MCF 10A (cell line): ENCODE measurements at regions not wholly inside any gene's neighbourhood (a gene's known extent, or its start where the extent isn't known, plus 50 kb on each side); places are given as distances from the start of the nearest gene placed in this dataset.
A peak's percentile ranks its signal among the peaks of the same experiment; 100 is the strongest.

Experiments used
- BruUV-seq: library from RNA; stranded (reverse); fragments of 400-500 nt; replicated peaks from 2 replicates; lab custom pipeline; 2021; lab: Mats Ljungman, UMichigan
- CTCF ChIA-PET: fragments of 300-600 bp; sonication (Branson Sonifier 250); formaldehyde crosslinking; extraction: SDS; loops from one replicate; lab custom pipeline; 2021; ENCODE audit warnings: antibody characterized with exemption, inconsistent platforms; lab: Yijun Ruan, JAX
- POLR2A ChIA-PET: fragments of 300-600, 350-650 bp; sonication (Branson Sonifier 250); formaldehyde crosslinking; extraction: SDS; loops from one replicate; lab custom pipeline; 2020; ENCODE audit warnings: antibody characterized with exemption, inconsistent platforms; lab: Yijun Ruan, JAX
- DNase-seq: peaks from one replicate; pipeline ENCODE4 v3.0.0-alpha.2; 2018; ENCODE audit not compliant: unreplicated experiment
- H3K27ac Mint-ChIP-seq: one replicate; pipeline ENCODE4 v1.8.0; 2022; ENCODE audit warnings: mild to moderate bottlenecking, low read depth, mixed read lengths; ENCODE audit not compliant: unreplicated experiment
- H3K27me3 Mint-ChIP-seq: one replicate; pipeline ENCODE4 v1.8.0; 2022; ENCODE audit warnings: mixed read lengths; ENCODE audit not compliant: insufficient read depth, unreplicated experiment
- H3K36me3 Mint-ChIP-seq: one replicate; pipeline ENCODE4 v1.8.0; 2022; ENCODE audit warnings: mild to moderate bottlenecking, moderate library complexity, mixed read lengths; ENCODE audit not compliant: insufficient read depth, unreplicated experiment
- H3K4me1 Mint-ChIP-seq: one replicate; pipeline ENCODE4 v1.8.0; 2022; ENCODE audit warnings: mixed read lengths; ENCODE audit not compliant: insufficient read depth, unreplicated experiment
- H3K4me3 Mint-ChIP-seq: one replicate; pipeline ENCODE4 v1.8.0; 2022; ENCODE audit warnings: mild to moderate bottlenecking, moderate library complexity, mixed read lengths; ENCODE audit not compliant: unreplicated experiment
- H3K9me3 Mint-ChIP-seq: one replicate; pipeline ENCODE4 v1.8.0; 2022; ENCODE audit warnings: mixed read lengths; ENCODE audit not compliant: unreplicated experiment
- intact Hi-C: fragments of 100-400 bp; cut with micrococcal nuclease; formaldehyde crosslinking; loops from 2 replicates; pipeline ENCODE4 v1.14.1; 2022
- TF ChIP-seq, protein P1 (sequence below): fragments of 200-600 bp; IDR thresholded peaks from one replicate; pipeline ENCODE4 v1.8.0; 2022; ENCODE audit warnings: antibody characterized with exemption, mild to moderate bottlenecking; ENCODE audit not compliant: unreplicated experiment

DNA sequence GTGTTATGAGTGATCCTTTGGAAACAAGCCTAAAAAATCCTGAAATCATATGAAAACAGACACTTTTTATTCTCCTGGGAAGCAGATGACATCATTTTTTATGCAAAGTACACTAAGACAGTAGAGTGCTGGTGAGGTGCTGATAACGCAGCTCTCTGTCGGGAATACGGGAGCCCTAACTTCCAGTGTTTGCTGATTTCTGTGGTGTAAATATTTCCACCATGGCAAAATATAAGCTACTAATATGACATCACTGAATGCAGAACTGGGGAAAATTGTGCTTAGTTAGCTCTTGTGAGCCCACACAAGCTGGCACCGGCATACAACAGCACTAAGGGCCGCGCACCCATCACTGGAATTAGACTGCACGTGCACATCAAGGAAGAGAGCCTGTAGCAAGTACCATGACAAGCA is 82.6 kb downstream of the FAM76B start:
- no peak for DNase-seq
- Mint-ChIP-seq H3K27ac (no peak overlapping the region), H3K9me3 (no peaks in the 10 kb centered on the region), H3K27me3 (no peaks in the 10 kb centered on the region), H3K4me1 (peaks cover 6% of the 10 kb centered on the region), H3K4me3 (no peak overlapping the region), H3K36me3 (no peaks in the 10 kb centered on the region)
- POLR2A ChIA-PET: no interaction called here
- intact Hi-C loops: no loop called here
- no TSS peak for BruUV-seq
- CTCF ChIA-PET: interaction anchor here (0.5 to 12.4 kb wide), 11 partner anchors 12 to 745 kb away, joined by 3 to 367 read pairs (median 4); partner anchors contain the start of gene SESN3
- TF ChIP-seq, protein P1, sequence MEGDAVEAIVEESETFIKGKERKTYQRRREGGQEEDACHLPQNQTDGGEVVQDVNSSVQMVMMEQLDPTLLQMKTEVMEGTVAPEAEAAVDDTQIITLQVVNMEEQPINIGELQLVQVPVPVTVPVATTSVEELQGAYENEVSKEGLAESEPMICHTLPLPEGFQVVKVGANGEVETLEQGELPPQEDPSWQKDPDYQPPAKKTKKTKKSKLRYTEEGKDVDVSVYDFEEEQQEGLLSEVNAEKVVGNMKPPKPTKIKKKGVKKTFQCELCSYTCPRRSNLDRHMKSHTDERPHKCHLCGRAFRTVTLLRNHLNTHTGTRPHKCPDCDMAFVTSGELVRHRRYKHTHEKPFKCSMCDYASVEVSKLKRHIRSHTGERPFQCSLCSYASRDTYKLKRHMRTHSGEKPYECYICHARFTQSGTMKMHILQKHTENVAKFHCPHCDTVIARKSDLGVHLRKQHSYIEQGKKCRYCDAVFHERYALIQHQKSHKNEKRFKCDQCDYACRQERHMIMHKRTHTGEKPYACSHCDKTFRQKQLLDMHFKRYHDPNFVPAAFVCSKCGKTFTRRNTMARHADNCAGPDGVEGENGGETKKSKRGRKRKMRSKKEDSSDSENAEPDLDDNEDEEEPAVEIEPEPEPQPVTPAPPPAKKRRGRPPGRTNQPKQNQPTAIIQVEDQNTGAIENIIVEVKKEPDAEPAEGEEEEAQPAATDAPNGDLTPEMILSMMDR: no peak

DNA sequence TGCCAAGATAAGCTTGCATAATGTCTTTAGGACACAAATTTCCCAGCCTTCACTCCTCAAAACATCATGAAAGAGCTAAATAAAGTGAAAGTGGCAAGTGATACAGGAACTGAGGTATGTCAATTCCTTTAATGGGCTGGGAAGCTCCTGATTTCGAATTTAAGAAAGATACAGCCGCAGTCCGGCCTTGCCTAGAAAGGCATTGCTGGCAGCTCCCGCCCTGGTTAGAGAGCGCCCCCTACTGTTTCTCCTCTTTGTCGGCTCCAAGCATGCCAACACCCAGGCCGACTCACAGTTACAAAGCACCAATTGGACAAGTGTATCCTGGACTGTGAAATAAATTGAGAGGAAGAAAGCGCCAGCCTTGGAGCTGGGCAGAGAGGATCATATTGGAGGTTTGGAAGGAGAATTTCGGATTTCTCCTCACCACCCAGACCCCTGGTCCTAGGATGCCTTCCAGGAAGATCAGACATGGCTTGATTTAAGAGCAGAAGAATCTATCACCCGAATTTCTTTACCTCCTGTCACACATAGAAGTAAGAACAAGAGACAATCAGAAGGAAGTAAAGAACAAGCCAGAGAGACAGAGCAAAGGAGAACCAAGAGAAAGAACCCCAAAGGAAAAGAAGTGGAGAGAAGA is 84.0 kb downstream of the FAM76B start:
- Mint-ChIP-seq H3K4me3 (no peak overlapping the region), H3K36me3 (no peaks in the 10 kb centered on the region), H3K4me1 (peaks cover 6% of the 10 kb centered on the region), H3K27ac (no peak overlapping the region), H3K9me3 (no peaks in the 10 kb centered on the region), H3K27me3 (no peaks in the 10 kb centered on the region)
- ChIA-PET POLR2A (interaction anchor here (0.8 to 2.0 kb wide), 8 partner anchors 28 to 554 kb away, joined by 3 to 16 read pairs (median 6); partner anchors contain the start of gene SESN3), CTCF (interaction anchor here (0.5 to 12.4 kb wide), 101 partner anchors 9 to 1094 kb away, joined by 3 to 367 read pairs (median 4); partner anchors contain the start of gene SESN3)
- intact Hi-C loops: loop anchor here (1.0 to 2.0 kb wide), 5 partner anchors 59 to 721 kb away; partner anchors contain the start of gene SESN3
- BruUV-seq: no TSS peak
- TF ChIP-seq, protein P1: peak; percentile 96
- peak; percentile 83 for DNase-seq

DNA sequence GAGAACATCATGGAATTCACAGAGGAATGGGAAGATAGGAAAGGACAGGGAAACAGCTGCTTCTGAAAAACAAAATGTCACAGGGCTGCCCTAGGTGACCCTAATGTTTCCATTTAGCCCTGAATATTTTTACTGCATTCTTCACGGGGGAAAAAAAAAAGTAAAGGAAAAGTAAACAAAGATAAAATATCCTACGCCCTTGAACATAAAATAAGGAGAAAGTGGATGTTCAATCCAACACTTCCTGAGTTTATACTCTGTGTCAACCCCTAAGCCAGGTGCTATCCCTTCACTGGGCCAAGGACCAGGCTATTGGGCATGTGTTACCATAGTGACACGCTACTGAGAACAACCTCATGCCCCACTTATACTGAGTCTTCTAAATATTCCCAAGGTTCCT is 84.7 kb downstream of the FAM76B start:
- TF ChIP-seq, protein P1: no peak
- no TSS peak for BruUV-seq
- POLR2A ChIA-PET: interaction anchor here (0.8 to 2.0 kb wide), 8 partner anchors 29 to 553 kb away, joined by 3 to 16 read pairs (median 6); partner anchors contain the start of gene SESN3
- CTCF ChIA-PET: interaction anchor here (0.6 to 12.4 kb wide), 90 partner anchors 10 to 1093 kb away, joined by 3 to 367 read pairs (median 4); partner anchors contain the start of gene SESN3
- DNase-seq: no peak
- Mint-ChIP-seq H3K4me1 (peaks cover 12% of the 10 kb centered on the region), H3K9me3 (no peaks in the 10 kb centered on the region), H3K27ac (no peak overlapping the region), H3K27me3 (no peaks in the 10 kb centered on the region), H3K36me3 (no peaks in the 10 kb centered on the region), H3K4me3 (no peak overlapping the region)
- intact Hi-C loops: loop anchor here (1.0 to 5.0 kb wide), 6 partner anchors 59 to 722 kb away; partner anchors contain the start of gene SESN3

DNA sequence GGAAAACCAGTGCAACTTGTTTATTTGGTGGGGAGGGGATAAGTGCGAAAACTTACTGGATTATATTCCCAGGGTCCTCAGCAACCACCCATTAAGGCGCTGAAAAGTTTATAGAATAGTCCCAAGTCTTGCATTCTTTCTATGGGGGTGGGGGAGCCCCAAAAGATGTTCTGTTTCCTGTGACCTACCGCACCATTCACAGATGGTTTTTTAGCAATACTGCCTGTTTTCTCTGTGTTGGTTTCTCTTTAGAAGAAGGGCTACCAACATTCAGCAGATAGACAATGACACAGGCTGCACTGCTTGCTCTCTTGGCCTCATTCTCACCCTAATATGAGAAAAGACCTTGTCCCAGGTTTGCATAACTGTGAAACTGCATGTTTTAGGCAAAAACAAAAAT is 86.5 kb downstream of the FAM76B start:
- TF ChIP-seq, protein P1: no peak
- H3K27me3 Mint-ChIP-seq: no peaks in the 10 kb centered on the region
- H3K36me3 Mint-ChIP-seq: no peaks in the 10 kb centered on the region
- CTCF ChIA-PET: interaction anchor here (0.5 to 12.4 kb wide), 8 partner anchors 9 to 612 kb away, joined by 3 to 367 read pairs (median 4); partner anchors contain the start of gene SESN3
- no peaks in the 10 kb centered on the region for H3K9me3 Mint-ChIP-seq
- H3K27ac Mint-ChIP-seq: no peak overlapping the region
- H3K4me3 Mint-ChIP-seq: no peak overlapping the region
- POLR2A ChIA-PET: interaction anchor here (0.6 to 1.5 kb wide), 10 partner anchors 9 to 996 kb away, joined by 3 to 5 read pairs (median 3); partner anchors contain the start of gene SESN3
- peaks cover 13% of the 10 kb centered on the region for H3K4me1 Mint-ChIP-seq
- intact Hi-C loops: loop anchor here (5.0 kb wide), 1 partner anchor 181 kb away; no protein-coding TSS in a partner anchor
- BruUV-seq: no TSS peak
- no peak for DNase-seq
